ENCODE measurements at regions not wholly inside any gene's neighbourhood (a gene's known extent, or its start where the extent isn't known, plus 50 kb on each side); places are given as distances from the start of the nearest gene placed in this dataset.

GRCh38 chr7:17136126-17136525 is 162.3 kb upstream of the AHR start:
- Histone ChIP-seq H3K4me3 (ENCODE audit: low read length) (no peak overlapping the region), H3K27ac (ENCODE audit: low read length) (no peak overlapping the region), H3K4me1 (ENCODE audit: control insufficient read depth, insufficient read depth, low read length) (no peaks in the 10 kb centered on the region), H3K36me3 (ENCODE audit: control insufficient read depth, insufficient read depth, low read length) (no peaks in the 10 kb centered on the region), H3K27me3 (ENCODE audit: control insufficient read depth, insufficient read depth, low read length) (no peaks in the 10 kb centered on the region), H3K9me3 (ENCODE audit: control insufficient read depth, insufficient read depth, low read length) (no peaks in the 10 kb centered on the region)
- DNase-seq (ENCODE audit: low read depth, low spot score) = no peak
- WGBS (ENCODE audit: insufficient coverage, insufficient read length) = 100% methylated on average over 2 of the region's 6 CpGs

GRCh38 chr7:17139081-17139480 is 159.4 kb upstream of the AHR start:
- no CpG with 5 or more reads among the region's 1 CpG for WGBS (ENCODE audit: insufficient coverage, insufficient read length)
- Histone ChIP-seq H3K4me3 (ENCODE audit: low read length) (no peak overlapping the region), H3K36me3 (ENCODE audit: control insufficient read depth, insufficient read depth, low read length) (no peaks in the 10 kb centered on the region), H3K27me3 (ENCODE audit: control insufficient read depth, insufficient read depth, low read length) (no peaks in the 10 kb centered on the region), H3K9me3 (ENCODE audit: control insufficient read depth, insufficient read depth, low read length) (no peaks in the 10 kb centered on the region), H3K4me1 (ENCODE audit: control insufficient read depth, insufficient read depth, low read length) (no peaks in the 10 kb centered on the region), H3K27ac (ENCODE audit: low read length) (no peak overlapping the region)
- no peak for DNase-seq (ENCODE audit: low read depth, low spot score)

GRCh38 chr7:17140406-17140805 is 158.0 kb upstream of the AHR start:
- no peaks in the 10 kb centered on the region for H3K9me3 ChIP-seq (ENCODE audit: control insufficient read depth, insufficient read depth, low read length)
- no peak overlapping the region for H3K4me3 ChIP-seq (ENCODE audit: low read length)
- DNase-seq (ENCODE audit: low read depth, low spot score) = no peak
- no peak overlapping the region for H3K27ac ChIP-seq (ENCODE audit: low read length)
- H3K27me3 ChIP-seq (ENCODE audit: control insufficient read depth, insufficient read depth, low read length) = no peaks in the 10 kb centered on the region
- WGBS (ENCODE audit: insufficient coverage, insufficient read length) = no CpG with 5 or more reads among the region's 1 CpG
- no peaks in the 10 kb centered on the region for H3K4me1 ChIP-seq (ENCODE audit: control insufficient read depth, insufficient read depth, low read length)
- no peaks in the 10 kb centered on the region for H3K36me3 ChIP-seq (ENCODE audit: control insufficient read depth, insufficient read depth, low read length)

GRCh38 chr7:17142831-17143541 is 155.5 kb upstream of the AHR start:
- no peak overlapping the region for H3K27ac ChIP-seq (ENCODE audit: low read length)
- H3K36me3 ChIP-seq (ENCODE audit: control insufficient read depth, insufficient read depth, low read length) = no peaks in the 10 kb centered on the region
- H3K27me3 ChIP-seq (ENCODE audit: control insufficient read depth, insufficient read depth, low read length) = no peaks in the 10 kb centered on the region
- H3K4me1 ChIP-seq (ENCODE audit: control insufficient read depth, insufficient read depth, low read length) = no peaks in the 10 kb centered on the region
- WGBS (ENCODE audit: insufficient coverage, insufficient read length) = no CpG with 5 or more reads among the region's 2 CpGs
- H3K4me3 ChIP-seq (ENCODE audit: low read length) = no peak overlapping the region
- H3K9me3 ChIP-seq (ENCODE audit: control insufficient read depth, insufficient read depth, low read length) = no peaks in the 10 kb centered on the region
- DNase-seq (ENCODE audit: low read depth, low spot score) = no peak

- Histone ChIP-seq H3K4me3 (ENCODE audit: low read length) (no peak overlapping the region), H3K9me3 (ENCODE audit: control insufficient read depth, insufficient read depth, low read length) (no peaks in the 10 kb centered on the region), H3K4me1 (ENCODE audit: control insufficient read depth, insufficient read depth, low read length) (no peaks in the 10 kb centered on the region), H3K27ac (ENCODE audit: low read length) (no peak overlapping the region), H3K36me3 (ENCODE audit: control insufficient read depth, insufficient read depth, low read length) (no peaks in the 10 kb centered on the region), H3K27me3 (ENCODE audit: control insufficient read depth, insufficient read depth, low read length) (no peaks in the 10 kb centered on the region)
- no peak for DNase-seq (ENCODE audit: low read depth, low spot score)
- WGBS (ENCODE audit: insufficient coverage, insufficient read length) = no CpG with 5 or more reads among the region's 4 CpGs
These were observed 154.1 kb upstream of the AHR start for GRCh38 chr7:17144322-17144721.

- WGBS (ENCODE audit: insufficient coverage, insufficient read length) = no CpG with 5 or more reads among the region's 4 CpGs
- Histone ChIP-seq H3K4me1 (ENCODE audit: control insufficient read depth, insufficient read depth, low read length) (no peaks in the 10 kb centered on the region), H3K4me3 (ENCODE audit: low read length) (no peak overlapping the region), H3K9me3 (ENCODE audit: control insufficient read depth, insufficient read depth, low read length) (no peaks in the 10 kb centered on the region), H3K36me3 (ENCODE audit: control insufficient read depth, insufficient read depth, low read length) (no peaks in the 10 kb centered on the region), H3K27ac (ENCODE audit: low read length) (no peak overlapping the region), H3K27me3 (ENCODE audit: control insufficient read depth, insufficient read depth, low read length) (no peaks in the 10 kb centered on the region)
- no peak for DNase-seq (ENCODE audit: low read depth, low spot score)
These were observed 151.8 kb upstream of the AHR start for GRCh38 chr7:17146621-17147020.

GRCh38 chr7:17147409-17147808 is 151.0 kb upstream of the AHR start:
- DNase-seq (ENCODE audit: low read depth, low spot score) = no peak
- H3K27ac ChIP-seq (ENCODE audit: low read length) = no peak overlapping the region
- H3K4me3 ChIP-seq (ENCODE audit: low read length) = no peak overlapping the region
- H3K9me3 ChIP-seq (ENCODE audit: control insufficient read depth, insufficient read depth, low read length) = no peaks in the 10 kb centered on the region
- no peaks in the 10 kb centered on the region for H3K27me3 ChIP-seq (ENCODE audit: control insufficient read depth, insufficient read depth, low read length)
- no peaks in the 10 kb centered on the region for H3K36me3 ChIP-seq (ENCODE audit: control insufficient read depth, insufficient read depth, low read length)
- no CpG with 5 or more reads among the region's 7 CpGs for WGBS (ENCODE audit: insufficient coverage, insufficient read length)
- H3K4me1 ChIP-seq (ENCODE audit: control insufficient read depth, insufficient read depth, low read length) = no peaks in the 10 kb centered on the region

- Histone ChIP-seq H3K27ac (ENCODE audit: low read length) (no peak overlapping the region), H3K36me3 (ENCODE audit: control insufficient read depth, insufficient read depth, low read length) (no peaks in the 10 kb centered on the region), H3K4me3 (ENCODE audit: low read length) (no peak overlapping the region), H3K4me1 (ENCODE audit: control insufficient read depth, insufficient read depth, low read length) (no peaks in the 10 kb centered on the region), H3K9me3 (ENCODE audit: control insufficient read depth, insufficient read depth, low read length) (no peaks in the 10 kb centered on the region), H3K27me3 (ENCODE audit: control insufficient read depth, insufficient read depth, low read length) (no peaks in the 10 kb centered on the region)
- DNase-seq (ENCODE audit: low read depth, low spot score) = no peak
- no CpG with 5 or more reads among the region's 1 CpG for WGBS (ENCODE audit: insufficient coverage, insufficient read length)
These were observed 148.4 kb upstream of the AHR start for GRCh38 chr7:17150018-17150417.

- H3K27ac ChIP-seq (ENCODE audit: low read length) = no peak overlapping the region
- H3K27me3 ChIP-seq (ENCODE audit: control insufficient read depth, insufficient read depth, low read length) = no peaks in the 10 kb centered on the region
- no peaks in the 10 kb centered on the region for H3K9me3 ChIP-seq (ENCODE audit: control insufficient read depth, insufficient read depth, low read length)
- H3K4me1 ChIP-seq (ENCODE audit: control insufficient read depth, insufficient read depth, low read length) = no peaks in the 10 kb centered on the region
- no peaks in the 10 kb centered on the region for H3K36me3 ChIP-seq (ENCODE audit: control insufficient read depth, insufficient read depth, low read length)
- H3K4me3 ChIP-seq (ENCODE audit: low read length) = no peak overlapping the region
- no CpG with 5 or more reads among the region's 4 CpGs for WGBS (ENCODE audit: insufficient coverage, insufficient read length)
- DNase-seq (ENCODE audit: low read depth, low spot score) = no peak
These were observed 145.7 kb upstream of the AHR start for GRCh38 chr7:17152721-17153120.

- Histone ChIP-seq H3K9me3 (ENCODE audit: control insufficient read depth, insufficient read depth, low read length) (no peaks in the 10 kb centered on the region), H3K27me3 (ENCODE audit: control insufficient read depth, insufficient read depth, low read length) (no peaks in the 10 kb centered on the region), H3K4me3 (ENCODE audit: low read length) (no peak overlapping the region), H3K36me3 (ENCODE audit: control insufficient read depth, insufficient read depth, low read length) (no peaks in the 10 kb centered on the region), H3K4me1 (ENCODE audit: control insufficient read depth, insufficient read depth, low read length) (no peaks in the 10 kb centered on the region), H3K27ac (ENCODE audit: low read length) (no peak overlapping the region)
- WGBS (ENCODE audit: insufficient coverage, insufficient read length) = no CpG with 5 or more reads among the region's 3 CpGs
- DNase-seq (ENCODE audit: low read depth, low spot score) = no peak
These were observed 144.9 kb upstream of the AHR start for GRCh38 chr7:17153536-17153935.

GRCh38 chr7:17155529-17155928 is 142.9 kb upstream of the AHR start:
- H3K9me3 ChIP-seq (ENCODE audit: control insufficient read depth, insufficient read depth, low read length) = no peaks in the 10 kb centered on the region
- H3K27me3 ChIP-seq (ENCODE audit: control insufficient read depth, insufficient read depth, low read length) = no peaks in the 10 kb centered on the region
- no peak overlapping the region for H3K27ac ChIP-seq (ENCODE audit: low read length)
- no peak for DNase-seq (ENCODE audit: low read depth, low spot score)
- no peak overlapping the region for H3K4me3 ChIP-seq (ENCODE audit: low read length)
- no peaks in the 10 kb centered on the region for H3K4me1 ChIP-seq (ENCODE audit: control insufficient read depth, insufficient read depth, low read length)
- H3K36me3 ChIP-seq (ENCODE audit: control insufficient read depth, insufficient read depth, low read length) = no peaks in the 10 kb centered on the region
